KMS-11 (cell line): ENCODE measurements at regions not wholly inside any gene's neighbourhood (a gene's known extent, or its start where the extent isn't known, plus 50 kb on each side); places are given as distances from the start of the nearest gene placed in this dataset.

Experiments used
- H2AFZ ChIP-seq: fragments of 200-600 bp; sonication (generic); 2 replicates; pipeline ENCODE4 v1.6.1; 2016; ENCODE audit warnings: antibody characterized with exemption, mixed run types, low read depth
- H3K27ac ChIP-seq: fragments of 200-600 bp; sonication (generic); 2 replicates; pipeline ENCODE4 v1.6.1; 2016; ENCODE audit warnings: mild to moderate bottlenecking, mixed run types
- H3K27me3 ChIP-seq: fragments of 200-600 bp; sonication (generic); 2 replicates; pipeline ENCODE4 v1.6.1; 2017; ENCODE audit warnings: mild to moderate bottlenecking, low read depth, mixed run types, moderate library complexity; ENCODE audit not compliant: insufficient read depth
- H3K36me3 ChIP-seq: fragments of 200-600 bp; sonication (generic); 2 replicates; pipeline ENCODE4 v1.6.1; 2017; ENCODE audit warnings: mild to moderate bottlenecking, mixed run types; ENCODE audit not compliant: insufficient read depth
- H3K4me1 ChIP-seq: fragments of 200-600 bp; sonication (generic); 2 replicates; pipeline ENCODE4 v1.6.1; 2016; ENCODE audit warnings: mild to moderate bottlenecking, low read depth, mixed run types; ENCODE audit not compliant: poor library complexity, severe bottlenecking
- H3K4me2 ChIP-seq: fragments of 200-600 bp; sonication (generic); 2 replicates; pipeline ENCODE4 v1.7.0; 2016; ENCODE audit warnings: mild to moderate bottlenecking, mixed run types
- H3K4me3 ChIP-seq: fragments of 200-600 bp; sonication (generic); IDR thresholded peaks from 2 replicates; pipeline ENCODE4 v1.6.1; 2017; ENCODE audit warnings: low read depth, low read length, mixed read lengths; ENCODE audit not compliant: insufficient read depth
- H3K79me2 ChIP-seq: fragments of 200-600 bp; sonication (generic); 2 replicates; pipeline ENCODE4 v1.6.1; 2016; ENCODE audit warnings: low read depth, mixed run types; ENCODE audit not compliant: insufficient read depth
- H3K9ac ChIP-seq: fragments of 200-600 bp; sonication (generic); 2 replicates; pipeline ENCODE4 v1.6.1; 2016; ENCODE audit warnings: mild to moderate bottlenecking, mixed run types
- H4K20me1 ChIP-seq: fragments of 200-600 bp; sonication (generic); 2 replicates; pipeline ENCODE4 v1.6.1; 2016; ENCODE audit warnings: mild to moderate bottlenecking, mixed run types; ENCODE audit not compliant: insufficient read depth
- CTCF ChIP-seq: fragments of 200-600 bp; sonication (generic); conservative IDR thresholded peaks from 2 replicates; pipeline ENCODE4 v1.6.1; 2017; ENCODE audit warnings: low read depth, mild to moderate bottlenecking, antibody characterized with exemption, low read length, moderate library complexity, mixed read lengths

GRCh38 chr4:97142410-97142809 lies 1000.9 kb downstream of the STPG2 start:
- Histone ChIP-seq H3K27ac (no peak overlapping the region), H3K4me1 (no peaks in the 10 kb centered on the region), H4K20me1 (no peaks in the 10 kb centered on the region), H3K36me3 (no peaks in the 10 kb centered on the region), H3K27me3 (no peaks in the 10 kb centered on the region), H2AFZ (no peak overlapping the region), H3K79me2 (no peaks in the 10 kb centered on the region), H3K4me2 (no peak overlapping the region), H3K9ac (no peak overlapping the region), H3K4me3 (no peak overlapping the region)
- TF ChIP-seq CTCF = no peak

GRCh38 chr4:97142893-97143292 lies 1000.4 kb downstream of the STPG2 start:
- no peak overlapping the region for H3K4me2 ChIP-seq
- H4K20me1 ChIP-seq = no peaks in the 10 kb centered on the region
- no peak for TF ChIP-seq CTCF
- no peaks in the 10 kb centered on the region for H3K27me3 ChIP-seq
- no peaks in the 10 kb centered on the region for H3K4me1 ChIP-seq
- H3K9ac ChIP-seq = no peak overlapping the region
- H3K79me2 ChIP-seq = no peaks in the 10 kb centered on the region
- no peaks in the 10 kb centered on the region for H3K36me3 ChIP-seq
- H3K4me3 ChIP-seq = no peak overlapping the region
- H2AFZ ChIP-seq = no peak overlapping the region
- H3K27ac ChIP-seq = no peak overlapping the region

GRCh38 chr4:97144199-97144598 lies 999.1 kb downstream of the STPG2 start:
- TF ChIP-seq CTCF = no peak
- H3K79me2 ChIP-seq = no peaks in the 10 kb centered on the region
- no peaks in the 10 kb centered on the region for H4K20me1 ChIP-seq
- H3K9ac ChIP-seq = no peak overlapping the region
- H2AFZ ChIP-seq = no peak overlapping the region
- no peaks in the 10 kb centered on the region for H3K4me1 ChIP-seq
- no peaks in the 10 kb centered on the region for H3K27me3 ChIP-seq
- H3K36me3 ChIP-seq = no peaks in the 10 kb centered on the region
- H3K27ac ChIP-seq = no peak overlapping the region
- H3K4me2 ChIP-seq = no peak overlapping the region
- no peak overlapping the region for H3K4me3 ChIP-seq

- no peak overlapping the region for H3K27ac ChIP-seq
- no peaks in the 10 kb centered on the region for H3K27me3 ChIP-seq
- H4K20me1 ChIP-seq = no peaks in the 10 kb centered on the region
- H3K4me1 ChIP-seq = no peaks in the 10 kb centered on the region
- H3K4me3 ChIP-seq = no peak overlapping the region
- H3K4me2 ChIP-seq = no peak overlapping the region
- H3K79me2 ChIP-seq = no peaks in the 10 kb centered on the region
- TF ChIP-seq CTCF = no peak
- H2AFZ ChIP-seq = no peak overlapping the region
- no peaks in the 10 kb centered on the region for H3K36me3 ChIP-seq
- H3K9ac ChIP-seq = no peak overlapping the region
Observed at GRCh38 chr4:97150966-97151365, 992.3 kb downstream of the STPG2 start.

GRCh38 chr4:97152149-97152548 lies 991.1 kb downstream of the STPG2 start:
- H2AFZ ChIP-seq = no peak overlapping the region
- no peak overlapping the region for H3K9ac ChIP-seq
- H3K27ac ChIP-seq = no peak overlapping the region
- no peak for TF ChIP-seq CTCF
- H3K36me3 ChIP-seq = no peaks in the 10 kb centered on the region
- H3K27me3 ChIP-seq = no peaks in the 10 kb centered on the region
- H3K4me2 ChIP-seq = no peak overlapping the region
- no peaks in the 10 kb centered on the region for H4K20me1 ChIP-seq
- H3K79me2 ChIP-seq = no peaks in the 10 kb centered on the region
- H3K4me1 ChIP-seq = no peaks in the 10 kb centered on the region
- H3K4me3 ChIP-seq = no peak overlapping the region
